ENCODE measurements at regions not wholly inside any gene's neighbourhood (a gene's known extent, or its start where the extent isn't known, plus 50 kb on each side); places are given as distances from the start of the nearest gene placed in this dataset.

- TF ChIP-seq IRF3 (IDR thresholded peaks at IDR 0.05) = no peak
- no peak for TF ChIP-seq ATF7 (IDR thresholded peaks at IDR 0.05; ENCODE audit: low read depth)
- no peak for TF ChIP-seq WRNIP1 (IDR thresholded peaks at IDR 0.05; ENCODE audit: borderline replicate concordance, low read depth, low read length)
- no peak for TF ChIP-seq ZBTB33 (IDR thresholded peaks at IDR 0.05)
- TF ChIP-seq ELK1 (IDR thresholded peaks at IDR 0.05; ENCODE audit: low read depth, low read length) = no peak
- TF ChIP-seq GABPA (IDR thresholded peaks at IDR 0.05; ENCODE audit: low read depth) = no peak
Measured at GRCh38 chr3:110487840-110488239, 583.8 kb upstream of the NECTIN3 start (continued).

GRCh38 chr3:110491413-110491812, 580.2 kb upstream of the NECTIN3 start:
- H3K9me3 ChIP-seq (replicated peaks; ENCODE audit: control insufficient read depth, insufficient read depth, low read length) = no peaks in the 10 kb centered on the region; the same call in 2 of the 3 replicates
- no peaks in the 10 kb centered on the region for H3K4me1 ChIP-seq (ENCODE audit: control insufficient read depth, insufficient read depth, low read length)
- no peak overlapping the region for H3K4me3 ChIP-seq
- H3K36me3 ChIP-seq (ENCODE audit: control insufficient read depth in 2 of 2, insufficient read depth in 2 of 2, low read length in 1 of 2) = no peaks in the 10 kb centered on the region
- H3K9ac ChIP-seq (ENCODE audit: control insufficient read depth, insufficient read depth, low read length) = no peak overlapping the region
- TF ChIP-seq ZSCAN29 (IDR thresholded peaks at IDR 0.05) (no peak), BCL11A (IDR thresholded peaks at IDR 0.05; ENCODE audit: low read depth, low read length) (no peak), NR2C2 (IDR thresholded peaks at IDR 0.05; ENCODE audit: borderline replicate concordance, control insufficient read depth, insufficient read length, low read depth) (no peak)
- no peak overlapping the region for H3K27ac ChIP-seq (ENCODE audit: control insufficient read depth, insufficient read depth)
- DNase-seq (ENCODE audit: low read depth, low spot score) (no peak), FAIRE-seq (no peak), ATAC-seq (no peak)
- intact Hi-C loops (cut with micrococcal nuclease; ENCODE audit: unreplicated experiment) (no loop called here), in situ Hi-C loops (cut with MboI) (no loop called here)
- ChIA-PET POLR2A (no interaction called here), CTCF (interaction anchor here (1.0 kb wide), 1 partner anchor 177 kb away, joined by 3 read pairs; no protein-coding TSS in a partner anchor), RAD21 (ENCODE audit: unreplicated experiment) (no interaction called here), SMC1A (ENCODE audit: uncharacterized antibody, unreplicated experiment) (interaction anchor here (0.6 to 2.4 kb wide), 3 partner anchors 17 to 174 kb away, joined by 3 to 6 read pairs (median 4); no protein-coding TSS in a partner anchor)
- H4K20me1 ChIP-seq (ENCODE audit: control insufficient read depth, insufficient read depth) = no peaks in the 10 kb centered on the region
- H3K79me2 ChIP-seq (ENCODE audit: control insufficient read depth, insufficient read depth, low read length) = no peaks in the 10 kb centered on the region
- no peak overlapping the region for H2AFZ ChIP-seq (ENCODE audit: control insufficient read depth, low read depth, low read length)
- H3K27me3 ChIP-seq (replicated peaks in 1 of 2; ENCODE audit: control insufficient read depth in 2 of 2, insufficient read depth in 2 of 2, low read length in 1 of 2) = no peaks in the 10 kb centered on the region
- no TSS peak for BruUV-seq (replicated peaks)
- no peak overlapping the region for H3K4me2 ChIP-seq (ENCODE audit: control insufficient read depth, insufficient read depth)
- WGBS (ENCODE audit: insufficient coverage, insufficient replicate concordance, low lambda C conversion rate, missing lambda C conversion rate) = 5% methylated on average over 4 of the region's 4 CpGs

Measured in GM12878 (cell line).